ENCODE measurements at regions not wholly inside any gene's neighbourhood (a gene's known extent, or its start where the extent isn't known, plus 50 kb on each side); places are given as distances from the start of the nearest gene placed in this dataset.
"Not testable (repeated sequence)": the region's sequence is repeated elsewhere in the genome, so short reads cannot be mapped to it uniquely, and the experiment has no call there.

DNA sequence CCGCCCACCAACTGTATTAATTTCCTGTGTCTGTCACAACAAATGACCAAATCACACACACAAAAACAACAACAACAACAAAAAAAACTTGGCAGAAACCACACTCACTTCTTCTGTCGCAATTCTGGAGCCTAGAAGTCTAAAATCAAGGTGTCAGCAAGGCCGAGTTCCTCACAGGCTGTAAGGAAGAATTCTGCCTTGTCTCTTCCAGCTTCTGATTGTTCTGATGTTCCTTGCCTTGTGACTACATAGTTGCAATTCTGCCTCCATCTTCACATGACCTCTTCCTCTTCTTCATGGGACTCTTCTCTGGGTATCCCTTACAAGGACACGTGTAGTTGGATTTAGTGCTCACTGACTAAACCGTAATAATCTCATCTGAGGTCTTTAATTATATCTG, 61.4 kb downstream of the IL12A start:
- no peaks in the 10 kb centered on the region for H3K79me2 ChIP-seq (ENCODE audit: insufficient read depth, low read length)
- no peak overlapping the region for H2AFZ ChIP-seq (ENCODE audit: low read length)
- H3K4me3 ChIP-seq (ENCODE audit: low read length, poor library complexity, severe bottlenecking) = no peak overlapping the region
- no peaks in the 10 kb centered on the region for H3F3A ChIP-seq (ENCODE audit: low read depth)
- H3K27me3 ChIP-seq (ENCODE audit: insufficient read depth, low read length, poor library complexity, severe bottlenecking) = no peaks in the 10 kb centered on the region
- H3K9me3 ChIP-seq (ENCODE audit: insufficient read depth, low read depth, low read length) = no peaks in the 10 kb centered on the region
- no peak overlapping the region for H3K4me2 ChIP-seq (ENCODE audit: low read depth, low read length, poor library complexity, severe bottlenecking)
- H3K9me2 ChIP-seq (replicated peaks; ENCODE audit: low read depth, low read length) = no peaks in the 10 kb centered on the region
- no peaks in the 10 kb centered on the region for H4K20me1 ChIP-seq (ENCODE audit: insufficient read depth, low read length, poor library complexity, severe bottlenecking)
- H3K9ac ChIP-seq (ENCODE audit: low read depth, low read length, poor library complexity, severe bottlenecking) = no peak overlapping the region
- H3K4me1 ChIP-seq (ENCODE audit: insufficient read depth, low read length, poor library complexity, severe bottlenecking) = no peaks in the 10 kb centered on the region
- H3K36me3 ChIP-seq (ENCODE audit: insufficient read depth, low read length) = no peaks in the 10 kb centered on the region
- TF ChIP-seq, protein P1, sequence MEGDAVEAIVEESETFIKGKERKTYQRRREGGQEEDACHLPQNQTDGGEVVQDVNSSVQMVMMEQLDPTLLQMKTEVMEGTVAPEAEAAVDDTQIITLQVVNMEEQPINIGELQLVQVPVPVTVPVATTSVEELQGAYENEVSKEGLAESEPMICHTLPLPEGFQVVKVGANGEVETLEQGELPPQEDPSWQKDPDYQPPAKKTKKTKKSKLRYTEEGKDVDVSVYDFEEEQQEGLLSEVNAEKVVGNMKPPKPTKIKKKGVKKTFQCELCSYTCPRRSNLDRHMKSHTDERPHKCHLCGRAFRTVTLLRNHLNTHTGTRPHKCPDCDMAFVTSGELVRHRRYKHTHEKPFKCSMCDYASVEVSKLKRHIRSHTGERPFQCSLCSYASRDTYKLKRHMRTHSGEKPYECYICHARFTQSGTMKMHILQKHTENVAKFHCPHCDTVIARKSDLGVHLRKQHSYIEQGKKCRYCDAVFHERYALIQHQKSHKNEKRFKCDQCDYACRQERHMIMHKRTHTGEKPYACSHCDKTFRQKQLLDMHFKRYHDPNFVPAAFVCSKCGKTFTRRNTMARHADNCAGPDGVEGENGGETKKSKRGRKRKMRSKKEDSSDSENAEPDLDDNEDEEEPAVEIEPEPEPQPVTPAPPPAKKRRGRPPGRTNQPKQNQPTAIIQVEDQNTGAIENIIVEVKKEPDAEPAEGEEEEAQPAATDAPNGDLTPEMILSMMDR (conservative IDR thresholded peaks at IDR 0.05; ENCODE audit: low read length) = no peak
- no peak for TF ChIP-seq EZH2phosphoT487 (IDR thresholded peaks at IDR 0.05; ENCODE audit: borderline replicate concordance)

DNA sequence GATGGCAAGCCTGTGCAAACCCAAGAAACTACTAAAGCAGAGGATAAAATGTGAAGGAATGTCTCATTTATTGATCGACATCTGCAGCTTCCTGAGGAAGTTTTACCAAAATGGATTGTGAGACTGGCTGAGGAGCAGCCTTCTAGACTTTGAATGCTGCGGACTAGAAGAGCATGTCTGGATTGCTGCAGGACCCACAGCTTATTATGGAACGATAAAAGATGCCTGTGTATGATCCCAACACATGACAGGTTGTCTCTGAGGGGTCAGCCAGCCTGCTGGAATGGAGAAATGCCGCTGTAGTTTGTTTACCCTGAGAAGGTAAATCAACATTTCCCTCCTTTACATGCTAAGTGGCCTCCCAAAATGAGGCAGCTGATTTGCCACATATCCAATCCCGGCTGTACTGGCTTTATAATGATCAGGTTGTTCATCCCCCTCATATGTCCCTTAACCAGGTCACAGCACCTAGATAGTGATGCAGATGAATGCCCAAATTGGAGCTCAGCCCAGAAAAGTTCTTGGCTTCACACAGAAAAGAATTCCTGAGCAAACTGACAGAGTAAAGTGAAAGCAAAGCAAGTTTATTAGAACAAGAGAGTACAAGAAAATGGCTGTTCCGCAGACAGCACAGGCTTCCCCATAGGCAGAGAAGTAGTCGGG, 63.9 kb downstream of the IL12A start:
- no peaks in the 10 kb centered on the region for H3K4me1 ChIP-seq (ENCODE audit: insufficient read depth, low read length, poor library complexity, severe bottlenecking)
- H3K9ac ChIP-seq (ENCODE audit: low read depth, low read length, poor library complexity, severe bottlenecking) = no peak overlapping the region
- H3K9me3 ChIP-seq (ENCODE audit: insufficient read depth, low read depth, low read length) = no peaks in the 10 kb centered on the region
- H3K36me3 ChIP-seq (ENCODE audit: insufficient read depth, low read length) = no peaks in the 10 kb centered on the region
- H2AFZ ChIP-seq (ENCODE audit: low read length) = no peak overlapping the region
- H4K20me1 ChIP-seq (ENCODE audit: insufficient read depth, low read length, poor library complexity, severe bottlenecking) = no peaks in the 10 kb centered on the region
- no peaks in the 10 kb centered on the region for H3K27me3 ChIP-seq (ENCODE audit: insufficient read depth, low read length, poor library complexity, severe bottlenecking)
- no peaks in the 10 kb centered on the region for H3K79me2 ChIP-seq (ENCODE audit: insufficient read depth, low read length)
- TF ChIP-seq, protein P1 (conservative IDR thresholded peaks at IDR 0.05; ENCODE audit: low read length) = no peak
- no peak for TF ChIP-seq EZH2phosphoT487 (IDR thresholded peaks at IDR 0.05; ENCODE audit: borderline replicate concordance)
- H3K4me2 ChIP-seq (ENCODE audit: low read depth, low read length, poor library complexity, severe bottlenecking) = no peak overlapping the region
- H3F3A ChIP-seq (ENCODE audit: low read depth) = no peaks in the 10 kb centered on the region
- no peaks in the 10 kb centered on the region for H3K9me2 ChIP-seq (replicated peaks; ENCODE audit: low read depth, low read length)
- H3K4me3 ChIP-seq (ENCODE audit: low read length, poor library complexity, severe bottlenecking) = no peak overlapping the region

DNA sequence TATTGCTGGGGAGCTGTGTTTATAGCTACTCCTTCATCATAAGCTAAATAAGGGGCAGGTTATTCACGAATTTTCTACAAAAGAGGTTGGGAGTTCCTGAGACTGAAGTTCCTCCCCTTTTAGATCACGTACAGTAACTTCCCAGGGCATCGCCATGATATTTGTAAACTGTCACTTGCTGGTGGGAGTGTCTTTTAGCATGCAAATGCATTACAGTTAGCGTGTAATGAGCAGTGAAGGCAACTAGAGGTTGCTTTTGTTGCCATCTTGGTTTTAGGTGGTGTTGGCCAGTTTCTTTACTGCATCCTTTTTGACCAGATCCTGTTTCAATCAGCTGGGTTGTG, 64.4 kb downstream of the IL12A start:
- Histone ChIP-seq H2AFZ (ENCODE audit: low read length) (no peak overlapping the region), H3K4me2 (ENCODE audit: low read depth, low read length, poor library complexity, severe bottlenecking) (no peak overlapping the region), H3K4me1 (ENCODE audit: insufficient read depth, low read length, poor library complexity, severe bottlenecking) (no peaks in the 10 kb centered on the region), H3K9me2 (replicated peaks; ENCODE audit: low read depth, low read length) (no peaks in the 10 kb centered on the region), H3K27me3 (ENCODE audit: insufficient read depth, low read length, poor library complexity, severe bottlenecking) (no peaks in the 10 kb centered on the region), H3K4me3 (ENCODE audit: low read length, poor library complexity, severe bottlenecking) (no peak overlapping the region), H4K20me1 (ENCODE audit: insufficient read depth, low read length, poor library complexity, severe bottlenecking) (no peaks in the 10 kb centered on the region), H3K79me2 (ENCODE audit: insufficient read depth, low read length) (no peaks in the 10 kb centered on the region), H3K36me3 (ENCODE audit: insufficient read depth, low read length) (no peaks in the 10 kb centered on the region), H3K9me3 (ENCODE audit: insufficient read depth, low read depth, low read length) (no peaks in the 10 kb centered on the region), H3F3A (ENCODE audit: low read depth) (no peaks in the 10 kb centered on the region), H3K9ac (ENCODE audit: low read depth, low read length, poor library complexity, severe bottlenecking) (no peak overlapping the region)
- TF ChIP-seq, protein P1 (conservative IDR thresholded peaks at IDR 0.05; ENCODE audit: low read length) = no peak
- no peak for TF ChIP-seq EZH2phosphoT487 (IDR thresholded peaks at IDR 0.05; ENCODE audit: borderline replicate concordance)

DNA sequence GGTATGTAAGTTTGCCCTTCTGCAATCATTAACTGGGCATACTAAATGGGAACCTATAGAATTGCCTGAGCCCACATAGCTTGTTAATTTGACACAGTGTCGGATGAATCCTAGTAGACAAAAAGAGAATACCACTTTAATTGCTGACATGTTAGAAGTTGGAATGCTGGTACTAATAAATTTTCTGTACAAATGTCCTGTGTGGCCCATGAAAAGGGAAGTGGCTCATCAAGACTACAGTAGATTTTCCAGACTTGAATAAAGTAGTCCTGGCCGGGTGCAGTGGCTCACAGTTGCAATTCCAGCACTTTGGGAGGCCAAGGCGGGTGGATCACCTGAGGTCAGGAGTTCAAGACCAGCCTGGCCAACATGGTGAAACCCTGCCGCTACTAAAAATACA, 66.2 kb downstream of the IL12A start:
- H3K4me2 ChIP-seq (ENCODE audit: low read depth, low read length, poor library complexity, severe bottlenecking); H3K79me2 ChIP-seq (ENCODE audit: insufficient read depth, low read length); H3K4me3 ChIP-seq (ENCODE audit: low read length, poor library complexity, severe bottlenecking); H3K9me2 ChIP-seq (replicated peaks; ENCODE audit: low read depth, low read length); H3K9ac ChIP-seq (ENCODE audit: low read depth, low read length, poor library complexity, severe bottlenecking); H3K4me1 ChIP-seq (ENCODE audit: insufficient read depth, low read length, poor library complexity, severe bottlenecking); H4K20me1 ChIP-seq (ENCODE audit: insufficient read depth, low read length, poor library complexity, severe bottlenecking); H3F3A ChIP-seq (ENCODE audit: low read depth); H3K27me3 ChIP-seq (ENCODE audit: insufficient read depth, low read length, poor library complexity, severe bottlenecking); H3K9me3 ChIP-seq (ENCODE audit: insufficient read depth, low read depth, low read length); H3K36me3 ChIP-seq (ENCODE audit: insufficient read depth, low read length); H2AFZ ChIP-seq (ENCODE audit: low read length): not testable (repeated sequence)

All from Loucy (cell line).